ENCODE measurements at regions not wholly inside any gene's neighbourhood (a gene's known extent, or its start where the extent isn't known, plus 50 kb on each side); places are given as distances from the start of the nearest gene placed in this dataset.

DNA sequence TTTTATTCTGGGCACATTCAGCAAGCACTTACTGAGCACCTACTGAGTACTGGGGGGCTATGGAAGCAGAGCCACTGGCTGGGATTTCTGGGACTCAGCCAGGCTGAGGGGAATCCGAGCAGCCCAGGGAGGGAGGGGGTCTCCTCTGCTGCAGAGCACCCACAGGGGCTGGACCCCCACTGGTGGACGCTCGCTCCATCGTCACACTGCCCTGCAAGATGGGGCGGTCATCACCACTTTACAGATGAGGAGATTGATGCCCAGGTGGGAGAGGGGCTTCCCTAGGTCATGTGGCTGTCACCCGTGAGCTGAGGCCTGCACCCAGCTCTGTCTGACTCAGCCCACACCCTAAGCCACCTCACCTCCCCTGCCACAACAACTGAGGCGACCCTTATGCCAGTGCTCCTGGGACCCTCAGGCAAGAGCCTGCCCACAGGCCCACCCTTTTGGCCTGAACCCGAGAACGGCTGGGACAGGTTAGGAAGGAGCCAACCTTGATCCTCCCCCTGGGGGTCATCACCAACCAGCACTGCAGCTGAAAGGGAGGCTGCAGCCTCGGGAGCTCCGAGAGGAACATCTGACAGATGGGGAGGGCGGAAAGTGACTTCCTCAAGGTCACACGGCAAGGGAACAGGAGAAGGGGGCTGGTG lies 74.4 kb downstream of the SERPINA3 start:
- WGBS, 3 donors, result 83 to 87% (median 87%) methylated on average over 13 of the region's 13 CpGs
- Histone ChIP-seq H3K9me3 (no peaks in the 10 kb centered on the region), H3K4me3 (no peak overlapping the region), H3K4me1 (no peaks in the 10 kb centered on the region), H3K36me3 (ENCODE audit: insufficient read depth in 1 of 2, low read depth in 1 of 2) (no peaks in the 10 kb centered on the region), H3K27ac (no peak overlapping the region), H3K27me3 (ENCODE audit: insufficient read depth in 3 of 3, low read length in 2 of 3) (no peaks in the 10 kb centered on the region)
- DNase-seq (no peak), ATAC-seq (no peak)
- intact Hi-C loops (cut with DNase I), result loop anchor here (5.0 to 10.0 kb wide), 3 partner anchors 262 to 748 kb away; no protein-coding TSS in a partner anchor
- TF ChIP-seq, protein P1, sequence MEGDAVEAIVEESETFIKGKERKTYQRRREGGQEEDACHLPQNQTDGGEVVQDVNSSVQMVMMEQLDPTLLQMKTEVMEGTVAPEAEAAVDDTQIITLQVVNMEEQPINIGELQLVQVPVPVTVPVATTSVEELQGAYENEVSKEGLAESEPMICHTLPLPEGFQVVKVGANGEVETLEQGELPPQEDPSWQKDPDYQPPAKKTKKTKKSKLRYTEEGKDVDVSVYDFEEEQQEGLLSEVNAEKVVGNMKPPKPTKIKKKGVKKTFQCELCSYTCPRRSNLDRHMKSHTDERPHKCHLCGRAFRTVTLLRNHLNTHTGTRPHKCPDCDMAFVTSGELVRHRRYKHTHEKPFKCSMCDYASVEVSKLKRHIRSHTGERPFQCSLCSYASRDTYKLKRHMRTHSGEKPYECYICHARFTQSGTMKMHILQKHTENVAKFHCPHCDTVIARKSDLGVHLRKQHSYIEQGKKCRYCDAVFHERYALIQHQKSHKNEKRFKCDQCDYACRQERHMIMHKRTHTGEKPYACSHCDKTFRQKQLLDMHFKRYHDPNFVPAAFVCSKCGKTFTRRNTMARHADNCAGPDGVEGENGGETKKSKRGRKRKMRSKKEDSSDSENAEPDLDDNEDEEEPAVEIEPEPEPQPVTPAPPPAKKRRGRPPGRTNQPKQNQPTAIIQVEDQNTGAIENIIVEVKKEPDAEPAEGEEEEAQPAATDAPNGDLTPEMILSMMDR (IDR thresholded peaks at IDR 0.05), result no peak

- H3K27me3 ChIP-seq (ENCODE audit: insufficient read depth in 3 of 3, low read length in 2 of 3), result no peaks in the 10 kb centered on the region
- no peak for DNase-seq
- 83 to 91% (median 88%) methylated on average over 9 of the region's 9 CpGs for WGBS, 3 donors
Observed at GRCh38 chr14:94685681-94686485, 73.7 kb downstream of the SERPINA3 start.

GRCh38 chr14:94685166-94685581 lies 73.0 kb downstream of the SERPINA3 start:
- H3K27me3 ChIP-seq (ENCODE audit: insufficient read depth in 3 of 3, low read length in 2 of 3), result no peaks in the 10 kb centered on the region

More at GRCh38 chr14:94685681-94686485, 73.7 kb downstream of the SERPINA3 start:
- TF ChIP-seq, protein P1 (IDR thresholded peaks at IDR 0.05), result no peak
- no peaks in the 10 kb centered on the region for H3K4me1 ChIP-seq
- no peaks in the 10 kb centered on the region for H3K9me3 ChIP-seq
- no peak for ATAC-seq
- no peaks in the 10 kb centered on the region for H3K36me3 ChIP-seq (ENCODE audit: insufficient read depth in 1 of 2, low read depth in 1 of 2)
- no peak overlapping the region for H3K27ac ChIP-seq
- no peak overlapping the region for H3K4me3 ChIP-seq
- intact Hi-C loops (cut with DNase I), result loop anchor here (5.0 to 10.0 kb wide), 3 partner anchors 261 to 749 kb away; no protein-coding TSS in a partner anchor

DNA sequence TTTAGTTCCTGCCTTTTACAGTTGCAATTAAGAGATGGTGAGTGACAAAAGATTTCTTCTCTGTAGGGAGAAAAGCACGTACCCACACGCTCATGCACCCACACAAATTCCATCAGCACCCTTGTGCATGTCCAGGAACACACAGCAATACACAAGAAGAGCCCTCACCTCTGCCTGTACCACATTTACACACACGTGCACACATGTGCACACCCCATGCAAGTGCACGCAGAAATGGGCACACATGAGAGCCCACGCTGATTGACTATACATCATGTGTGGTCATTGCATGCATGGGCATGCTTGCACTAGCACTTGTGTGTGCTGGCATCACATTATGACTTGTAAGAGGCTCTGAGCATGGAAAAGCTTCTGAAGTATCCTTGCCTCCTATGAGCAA lies 70.5 kb downstream of the SERPINA3 start:
- TF ChIP-seq, protein P1 (IDR thresholded peaks at IDR 0.05), result no peak
- H3K36me3 ChIP-seq (ENCODE audit: insufficient read depth in 1 of 2, low read depth in 1 of 2), result no peaks in the 10 kb centered on the region
- H3K9me3 ChIP-seq, result no peaks in the 10 kb centered on the region
- intact Hi-C loops (cut with DNase I), result loop anchor here (5.0 to 10.0 kb wide), 4 partner anchors 250 to 755 kb away; no protein-coding TSS in a partner anchor
- H3K4me3 ChIP-seq, result no peak overlapping the region
- no peak overlapping the region for H3K27ac ChIP-seq
- no peaks in the 10 kb centered on the region for H3K27me3 ChIP-seq (ENCODE audit: insufficient read depth in 3 of 3, low read length in 2 of 3)
- H3K4me1 ChIP-seq, result no peaks in the 10 kb centered on the region
- 91 to 96% (median 94%) methylated on average over 5 of the region's 5 CpGs for WGBS, 3 donors
- ATAC-seq, result no peak
- DNase-seq, result no peak

More at GRCh38 chr14:94685166-94685581, 73.0 kb downstream of the SERPINA3 start:
- ATAC-seq, result no peak
- no peaks in the 10 kb centered on the region for H3K36me3 ChIP-seq (ENCODE audit: insufficient read depth in 1 of 2, low read depth in 1 of 2)
- no peaks in the 10 kb centered on the region for H3K4me1 ChIP-seq
- H3K4me3 ChIP-seq, result no peak overlapping the region
- H3K27ac ChIP-seq, result no peak overlapping the region
- 82 to 84% (median 83%) methylated on average over 7 of the region's 7 CpGs for WGBS, 3 donors
- TF ChIP-seq, protein P1 (IDR thresholded peaks at IDR 0.05), result no peak
- intact Hi-C loops (cut with DNase I), result loop anchor here (5.0 to 10.0 kb wide), 3 partner anchors 260 to 750 kb away; no protein-coding TSS in a partner anchor
- H3K9me3 ChIP-seq, result no peaks in the 10 kb centered on the region
- DNase-seq, result no peak
